ENCODE measurements at regions not wholly inside any gene's neighbourhood (a gene's known extent, or its start where the extent isn't known, plus 50 kb on each side); places are given as distances from the start of the nearest gene placed in this dataset.

DNA sequence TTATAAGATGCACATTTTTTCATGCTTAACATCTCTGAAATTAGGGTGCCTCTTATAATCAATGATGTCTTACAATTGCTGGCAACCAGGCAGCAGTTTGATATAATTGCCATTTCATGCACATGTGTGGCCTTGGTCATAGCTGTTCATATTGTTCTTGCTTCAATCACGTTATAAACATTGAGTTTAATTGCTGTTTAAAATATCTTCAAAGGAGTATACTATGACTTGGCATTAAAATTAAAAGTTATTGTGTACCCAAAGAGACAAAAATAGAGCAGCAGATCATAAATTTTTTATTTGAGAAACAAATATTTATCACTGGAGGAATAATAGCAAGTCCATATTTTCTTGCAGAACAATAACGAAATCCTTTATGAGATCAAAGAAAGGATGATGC, 325.5 kb downstream of the LMX1A start:
- no peak for DNase-seq (ENCODE audit: low read depth in 3 of 3)

DNA sequence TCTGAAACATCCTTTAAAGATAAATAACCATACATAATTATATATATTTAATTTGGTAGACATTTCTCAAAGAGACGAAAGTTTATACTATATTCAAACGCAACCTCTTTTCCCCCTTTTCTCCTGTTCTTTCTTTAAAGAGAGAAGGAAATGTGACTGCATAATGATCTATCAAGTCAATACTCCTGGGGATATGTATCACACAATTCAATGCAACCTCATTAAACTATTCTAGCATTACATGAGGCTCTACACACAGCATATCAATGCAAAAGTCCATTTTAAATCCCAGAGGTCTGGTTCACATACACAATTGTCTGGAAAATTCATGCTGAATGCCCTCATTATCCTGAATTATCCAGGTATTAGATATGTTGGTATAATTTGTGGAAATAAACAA, 330.7 kb downstream of the LMX1A start:
- no peak for DNase-seq (ENCODE audit: low read depth in 3 of 3)

DNA sequence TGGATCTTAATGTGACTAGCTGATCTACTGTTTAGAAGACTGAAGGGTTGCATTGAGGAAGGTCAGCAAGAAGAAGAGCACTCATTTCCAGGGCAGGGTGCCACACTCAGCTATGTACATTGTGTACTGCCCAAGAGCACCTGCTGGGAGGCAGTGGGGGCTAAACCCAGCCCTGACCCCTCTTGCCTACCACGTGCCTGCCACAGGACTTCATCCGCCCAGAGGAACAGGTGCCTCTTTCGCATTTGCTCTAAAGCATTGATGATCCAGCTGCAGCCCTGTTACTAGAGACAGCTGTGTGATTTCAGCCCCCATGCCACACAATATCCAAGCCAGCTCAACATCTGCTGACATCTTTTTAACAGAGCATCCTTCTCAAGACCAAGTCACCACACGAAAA, 341.8 kb downstream of the LMX1A start:
- DNase-seq (ENCODE audit: low read depth in 3 of 3) = no peak

DNA sequence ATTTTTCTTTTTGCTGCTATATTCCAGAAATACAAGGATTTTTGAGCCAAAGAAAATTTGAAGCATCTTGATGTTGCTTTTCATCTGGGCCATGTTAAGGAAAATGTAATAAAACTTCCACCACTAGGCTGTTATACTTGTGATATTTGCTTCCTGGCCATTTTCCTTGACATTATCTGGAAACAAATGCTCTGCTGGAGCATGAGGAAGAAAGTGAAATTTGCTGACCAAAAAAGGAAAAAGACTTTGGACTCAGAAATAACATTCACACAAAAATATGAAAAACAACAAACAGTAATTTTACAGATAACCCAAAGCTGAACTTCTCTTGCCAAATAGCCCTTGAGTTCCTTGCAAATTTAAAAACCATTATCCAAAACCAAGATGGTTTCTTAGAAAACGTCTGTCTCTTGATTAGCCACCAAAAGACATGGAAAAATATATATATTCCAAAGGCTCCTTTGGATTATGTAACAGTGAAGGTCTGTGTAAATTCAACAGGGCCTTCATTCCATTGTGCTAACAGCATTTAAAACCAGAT, 344.5 kb downstream of the LMX1A start:
- DNase-seq (ENCODE audit: low read depth in 3 of 3) = no peak

DNA sequence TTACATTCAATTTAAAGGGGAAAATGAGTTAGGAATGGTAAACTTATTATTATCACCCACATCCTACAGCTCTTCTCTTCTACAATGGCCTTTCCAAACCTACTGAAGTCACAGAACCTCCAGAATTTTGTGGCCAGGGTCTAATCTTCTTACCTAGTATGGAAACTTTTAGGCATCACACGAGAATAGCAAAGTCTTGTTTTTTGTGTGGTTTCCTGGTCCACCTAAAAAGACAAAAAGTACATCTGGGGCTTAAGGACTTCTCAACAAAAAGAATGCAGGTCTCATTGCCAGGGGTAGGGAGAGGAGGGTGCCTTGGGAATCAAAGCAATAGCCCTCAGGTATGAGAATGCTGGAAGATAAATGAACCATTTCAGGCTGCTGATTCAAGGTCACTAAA, 345.3 kb downstream of the LMX1A start:
- DNase-seq (ENCODE audit: low read depth in 3 of 3) = no peak

DNA sequence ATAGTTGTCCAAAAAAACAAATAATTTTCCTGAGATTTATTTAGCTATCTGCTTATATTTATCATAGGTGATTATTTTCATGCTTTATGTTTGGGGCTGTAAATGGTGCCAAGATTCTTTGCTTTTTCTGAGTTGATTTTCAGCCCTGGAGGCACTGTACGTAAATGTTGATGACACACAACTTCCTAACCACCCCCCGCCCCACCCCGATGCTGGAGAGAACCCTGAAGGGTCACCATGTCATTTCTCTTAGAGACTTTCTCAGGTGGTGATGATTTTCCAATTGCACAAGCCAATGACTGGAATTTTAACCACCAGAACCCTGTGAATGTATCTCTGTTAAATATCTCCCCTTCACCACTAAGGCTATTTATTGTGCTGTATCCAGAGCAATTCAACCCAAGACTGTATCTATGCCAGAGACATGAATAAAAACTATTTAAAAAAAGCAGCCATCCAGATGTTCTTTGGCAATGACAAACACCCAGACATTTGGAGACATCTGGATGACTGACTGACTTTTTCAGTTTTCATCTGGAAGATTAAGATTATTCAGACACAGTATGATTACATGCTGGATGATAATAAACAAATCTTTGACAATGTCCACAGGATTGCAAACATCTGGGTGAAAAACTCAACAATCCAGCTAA, 346.0 kb downstream of the LMX1A start:
- DNase-seq (ENCODE audit: low read depth in 3 of 3) = no peak

DNA sequence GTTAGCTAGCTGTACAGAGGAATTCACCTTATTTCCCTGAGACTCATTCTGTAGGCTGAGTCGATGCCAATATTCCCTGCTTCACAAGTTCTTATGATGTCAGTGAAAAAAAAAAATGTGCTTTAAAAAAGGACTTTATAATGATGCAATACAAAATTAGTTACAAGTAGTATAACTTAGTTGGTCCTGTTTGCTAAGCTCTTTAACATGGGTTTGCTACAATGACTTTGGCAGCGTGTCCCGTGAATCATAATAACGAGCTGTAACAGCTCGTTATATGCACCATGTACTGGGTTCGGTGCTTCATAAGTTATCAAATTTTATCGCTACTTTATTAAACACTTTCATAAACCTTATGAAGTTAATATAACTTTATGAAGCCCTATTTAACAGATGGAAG, 349.7 kb downstream of the LMX1A start:
- no peak for DNase-seq (ENCODE audit: low read depth in 3 of 3)

DNA sequence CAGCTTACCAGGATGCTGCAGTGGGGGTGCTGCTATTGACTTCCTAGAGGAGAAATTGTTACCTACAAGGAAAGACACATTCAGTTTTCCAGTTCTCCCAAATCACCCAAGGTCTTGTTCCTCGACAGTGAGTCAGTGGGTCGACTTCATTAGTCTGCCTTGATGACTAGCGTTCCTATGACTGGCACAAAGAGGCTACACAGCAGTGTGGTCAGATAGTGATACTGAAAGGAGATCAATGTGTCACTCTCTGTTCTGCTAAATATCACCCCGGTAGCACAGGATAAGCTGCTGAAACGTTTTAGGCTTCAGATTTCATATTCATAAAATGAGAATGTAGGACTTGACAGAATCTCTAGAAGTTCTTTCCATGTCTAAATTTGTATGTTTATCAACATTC, 357.4 kb downstream of the LMX1A start:
- DNase-seq (ENCODE audit: low read depth in 3 of 3) = no peak

DNA sequence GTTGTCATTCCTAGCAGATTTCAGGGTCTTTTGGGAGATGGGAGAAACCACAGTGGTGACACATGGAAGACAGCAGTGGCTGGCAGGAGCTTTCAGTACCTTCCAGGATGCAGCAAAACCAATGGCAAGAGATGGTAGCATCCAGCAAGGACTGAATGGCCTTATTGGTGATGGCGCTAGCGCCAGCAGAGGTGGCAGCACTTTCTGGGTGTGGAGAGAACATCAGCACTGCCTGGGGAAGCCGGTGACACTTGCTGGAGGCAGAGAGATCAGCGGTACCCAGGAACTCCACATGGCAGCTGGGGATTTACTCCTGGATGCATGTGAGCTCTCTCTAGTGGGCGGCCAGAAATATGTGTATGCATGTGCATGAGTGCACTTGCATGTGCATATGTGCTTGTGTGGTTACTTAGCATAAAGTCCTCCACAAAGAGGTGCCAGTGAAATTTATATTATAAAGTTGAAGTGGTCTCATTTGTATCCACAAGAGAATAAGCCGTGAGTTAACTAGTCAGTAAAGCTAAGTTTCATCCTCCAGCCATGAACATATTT, 364.7 kb downstream of the LMX1A start:
- no peak for DNase-seq (ENCODE audit: low read depth in 3 of 3)

DNA sequence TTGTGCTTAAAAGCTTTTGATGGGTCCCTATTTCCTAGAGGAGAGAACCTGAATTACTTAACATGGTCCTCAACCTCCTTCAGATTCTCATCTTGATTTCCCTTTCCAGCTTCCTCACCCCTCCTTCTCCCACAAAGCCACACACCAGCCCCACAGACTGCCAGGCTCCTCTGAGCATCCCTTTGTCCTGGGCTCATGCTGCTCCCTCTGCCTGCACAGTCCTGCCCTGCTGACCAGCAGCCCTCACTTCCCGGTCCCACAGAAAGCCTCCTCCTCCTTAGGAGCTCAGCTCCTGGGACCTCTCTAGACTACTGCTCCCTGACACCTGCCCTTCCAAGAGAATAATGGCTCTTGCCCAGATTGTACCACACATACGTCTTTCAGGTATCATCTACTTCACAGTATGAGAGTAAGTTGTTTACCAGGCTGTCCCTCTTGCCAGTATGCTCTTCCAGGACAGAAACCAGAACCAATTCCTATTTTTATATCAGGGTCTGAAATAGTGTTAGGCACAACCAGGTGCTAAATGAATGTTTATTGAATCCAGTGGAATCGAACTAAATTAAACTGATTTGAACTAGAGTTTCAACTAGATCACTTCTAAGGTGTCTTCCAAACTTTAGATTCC, 373.4 kb downstream of the LMX1A start:
- no peak for DNase-seq (ENCODE audit: low read depth in 3 of 3)

DNA sequence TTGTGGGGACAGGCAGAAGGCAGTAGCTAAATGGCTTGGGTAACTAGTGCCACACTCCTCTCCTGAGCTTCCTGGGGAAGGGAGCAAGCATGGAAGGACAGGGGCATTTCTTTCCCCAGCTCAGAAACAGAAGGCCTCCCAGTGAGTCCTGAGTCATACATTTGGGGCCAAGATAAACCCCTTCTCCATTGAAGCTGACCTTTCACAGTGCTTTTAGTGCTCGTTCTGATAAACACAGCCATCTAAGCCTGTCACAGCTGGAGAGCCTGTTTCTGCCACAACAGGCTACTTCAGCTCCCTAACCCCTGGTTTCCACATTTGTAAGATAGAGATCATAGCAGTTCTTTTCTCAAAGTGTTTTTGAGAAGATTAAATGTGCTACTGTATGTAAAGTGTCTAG, 374.0 kb downstream of the LMX1A start:
- DNase-seq (ENCODE audit: low read depth in 3 of 3) = no peak

DNA sequence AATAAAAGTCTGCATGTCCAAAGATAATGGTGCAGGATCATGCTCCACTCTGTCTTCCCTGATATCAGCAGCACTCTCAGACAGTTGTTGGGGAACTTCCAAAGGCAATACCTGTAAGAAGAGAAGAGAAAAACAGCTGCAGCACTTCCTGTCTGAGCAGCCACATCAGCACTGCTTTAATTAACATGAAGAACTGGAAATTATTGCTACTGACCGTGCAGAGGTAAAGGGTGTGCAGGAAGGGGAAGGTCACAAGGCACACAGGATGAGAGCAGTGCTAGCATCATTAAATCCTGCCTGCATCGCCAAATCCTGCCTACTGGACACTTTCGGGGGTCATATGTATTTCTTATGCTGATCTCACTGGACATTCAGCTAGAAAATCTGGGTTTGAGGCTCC, 379.0 kb downstream of the LMX1A start:
- no peak for DNase-seq (ENCODE audit: low read depth in 3 of 3)

DNA sequence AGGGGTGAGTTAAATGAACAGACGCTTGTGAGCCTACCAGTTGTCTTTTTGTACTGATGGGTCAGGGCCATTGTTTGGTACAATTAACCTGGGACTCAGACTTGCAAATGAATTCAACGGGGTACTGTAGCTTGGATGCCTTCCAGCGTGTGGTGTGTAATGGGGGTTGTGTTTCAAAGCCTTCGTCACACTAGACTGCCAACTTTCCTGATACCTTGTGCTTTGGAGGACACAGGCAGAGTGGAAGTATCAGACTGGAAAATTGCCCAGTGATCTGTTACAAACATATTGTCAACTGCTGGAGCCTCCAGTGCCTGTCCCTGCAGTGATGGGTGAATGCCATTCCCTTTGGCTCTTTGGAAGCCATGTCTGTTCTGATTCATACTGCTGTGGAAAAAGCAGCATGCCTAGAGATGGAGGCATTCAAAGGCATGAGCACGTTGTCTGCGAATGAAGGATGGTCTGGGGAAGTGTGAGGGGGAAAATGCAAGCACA, 384.5 kb downstream of the LMX1A start:
- no peak for DNase-seq (ENCODE audit: low read depth in 3 of 3)

DNA sequence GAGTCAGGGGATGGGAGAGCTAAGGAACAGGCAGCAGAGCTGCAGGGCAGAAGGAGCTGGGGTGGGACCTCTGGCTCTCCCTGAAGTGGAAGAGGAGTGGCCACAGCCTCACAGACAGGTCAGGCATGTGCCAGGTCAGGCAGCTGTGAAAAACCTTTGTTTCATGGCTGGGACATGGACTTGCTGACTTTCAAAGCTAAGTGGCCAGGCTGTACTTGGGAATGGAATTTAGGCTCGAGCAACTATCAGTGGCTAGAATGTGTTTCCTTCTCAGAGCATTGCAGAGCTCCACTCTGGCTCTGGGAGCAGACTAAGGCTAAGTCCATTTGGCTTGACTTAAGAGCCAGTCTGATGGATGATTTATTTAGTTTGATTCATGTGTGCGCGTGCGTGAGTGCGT, 385.1 kb downstream of the LMX1A start:
- DNase-seq (ENCODE audit: low read depth in 3 of 3) = no peak

DNA sequence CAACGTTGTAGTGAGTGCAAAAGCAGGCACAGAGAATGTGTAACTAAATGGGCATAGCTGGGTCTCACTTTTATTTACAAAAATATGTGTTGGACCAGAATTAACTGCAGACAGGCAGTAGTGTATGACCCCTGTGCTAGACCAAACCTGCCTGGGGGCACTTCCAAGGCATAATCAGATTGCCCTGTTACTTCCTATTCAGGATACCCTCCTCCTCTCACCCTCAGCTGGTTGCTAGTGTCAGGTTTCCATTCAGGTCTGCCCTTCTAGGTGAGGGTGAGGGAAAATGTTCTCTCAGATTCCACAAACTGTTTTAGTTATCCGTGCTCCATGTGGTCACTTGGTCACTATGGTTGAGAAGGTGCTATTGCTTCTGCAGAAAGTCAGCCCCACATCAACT, 387.3 kb downstream of the LMX1A start:
- no peak for DNase-seq (ENCODE audit: low read depth in 3 of 3)

DNA sequence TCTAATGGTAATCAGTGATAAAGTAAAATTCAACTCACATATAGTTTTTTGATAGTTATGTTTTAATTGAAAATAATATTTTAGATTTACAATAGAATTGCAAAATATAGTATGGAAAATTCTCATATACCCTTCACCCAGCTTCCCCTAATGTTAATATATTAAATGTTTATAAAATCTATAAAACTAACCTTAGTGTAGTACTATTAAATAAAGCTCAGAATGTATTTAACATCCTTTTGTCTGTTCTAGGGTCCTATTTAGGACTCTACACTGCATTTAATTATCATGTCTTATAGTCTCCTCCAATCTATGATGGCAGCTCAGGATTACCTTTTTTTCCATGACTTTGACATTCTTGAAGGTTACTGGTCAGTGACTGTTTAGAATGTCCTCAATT, 389.2 kb downstream of the LMX1A start:
- no peak for DNase-seq (ENCODE audit: low read depth in 3 of 3)

DNA sequence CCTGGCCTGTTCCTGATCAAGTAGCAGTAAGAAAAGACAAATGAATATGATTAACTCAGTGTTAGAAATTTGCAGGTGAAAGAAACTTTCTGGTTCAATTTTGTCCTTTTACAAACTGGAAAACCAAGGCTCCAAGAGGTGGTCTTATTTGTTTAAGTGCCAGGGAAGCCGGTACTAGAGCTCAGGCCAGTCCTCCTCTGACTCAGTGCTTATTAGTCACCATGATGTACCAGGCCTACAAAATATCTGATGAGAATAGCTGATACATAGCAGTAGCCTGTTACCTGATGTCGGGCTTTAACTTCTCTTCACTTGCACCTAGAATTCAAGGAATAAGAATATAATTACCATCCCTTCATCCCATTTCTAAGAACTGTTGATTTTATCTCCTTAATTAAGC, 394.8 kb downstream of the LMX1A start:
- no peak for DNase-seq (ENCODE audit: low read depth in 3 of 3)

DNA sequence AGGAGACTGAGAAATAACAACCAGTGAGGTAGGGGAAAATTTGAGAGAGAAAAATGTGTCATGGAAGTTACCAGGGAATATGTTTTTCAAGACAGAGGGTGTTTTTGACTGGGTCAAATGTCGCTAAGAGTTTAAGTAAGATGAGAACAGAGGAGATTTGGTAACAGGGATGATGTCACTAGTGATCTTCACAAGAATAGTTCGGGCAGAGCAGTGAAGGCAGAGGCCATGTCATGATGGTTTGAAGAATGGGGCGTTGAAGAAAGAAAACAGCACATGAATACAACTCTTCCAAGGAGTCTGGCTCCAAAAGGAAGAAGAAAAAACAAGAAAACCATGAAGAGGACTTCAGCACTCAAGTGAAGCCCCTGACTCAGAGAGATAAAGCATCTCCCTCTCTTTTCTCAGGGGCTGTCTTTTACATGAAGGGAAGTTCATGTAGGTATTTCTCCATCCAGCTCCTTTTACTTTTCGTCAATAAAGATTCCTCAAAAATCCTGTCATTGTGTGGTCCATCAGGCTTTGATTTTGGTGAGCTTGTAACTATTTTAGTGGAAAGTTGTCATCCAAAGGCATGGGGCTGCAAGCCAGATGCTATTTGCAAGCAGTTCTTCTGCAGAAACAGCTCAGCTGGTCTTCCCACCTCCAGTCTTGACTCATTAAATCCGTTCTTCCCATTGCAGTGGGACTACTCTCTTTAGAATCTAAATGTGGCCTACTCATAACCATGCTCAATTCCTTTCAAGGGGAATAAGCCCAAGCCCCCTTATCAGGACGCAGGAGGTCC, 397.3 kb downstream of the LMX1A start:
- no peak for DNase-seq (ENCODE audit: low read depth in 3 of 3)

DNA sequence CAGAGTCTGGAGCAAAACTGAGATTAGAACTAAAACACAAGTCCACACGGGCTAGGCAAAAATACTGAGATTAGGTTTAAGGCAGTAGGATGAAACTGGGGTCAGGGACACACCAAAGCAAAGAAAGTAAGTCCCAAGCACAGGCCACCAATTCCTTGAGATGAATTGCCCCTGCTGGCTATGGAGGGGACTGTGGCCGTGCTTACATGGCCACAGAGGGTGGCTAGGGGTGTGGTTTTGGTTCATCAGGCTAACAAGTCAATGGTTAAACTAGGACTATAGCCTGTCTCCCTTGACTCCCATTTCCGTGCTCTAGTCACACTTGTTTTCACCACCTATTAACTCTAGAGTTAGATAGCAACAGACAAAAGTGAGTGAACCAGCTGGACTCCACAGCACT, 394.8 kb downstream of the PBX1 start:
- no peak for DNase-seq (ENCODE audit: low read depth in 3 of 3)

DNA sequence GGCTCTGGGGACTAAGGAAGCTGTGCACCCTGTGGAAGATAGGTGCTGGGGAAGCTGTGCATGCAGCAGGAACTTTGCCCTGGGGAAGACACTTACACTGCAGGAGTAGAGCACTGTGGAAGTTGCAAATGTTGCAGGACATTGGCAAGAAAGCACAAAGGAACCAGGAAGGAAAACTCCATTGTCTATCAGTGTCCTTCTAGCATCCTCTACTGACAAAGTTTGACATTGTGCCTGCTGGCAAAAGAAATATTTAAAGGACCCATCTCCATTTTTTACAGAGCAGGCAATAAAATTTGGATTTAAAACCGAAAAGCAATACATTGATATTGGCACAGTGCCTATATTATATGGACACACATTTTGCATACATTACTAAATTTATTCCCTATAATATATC, 394.1 kb downstream of the PBX1 start:
- DNase-seq (ENCODE audit: low read depth in 3 of 3) = no peak

DNA sequence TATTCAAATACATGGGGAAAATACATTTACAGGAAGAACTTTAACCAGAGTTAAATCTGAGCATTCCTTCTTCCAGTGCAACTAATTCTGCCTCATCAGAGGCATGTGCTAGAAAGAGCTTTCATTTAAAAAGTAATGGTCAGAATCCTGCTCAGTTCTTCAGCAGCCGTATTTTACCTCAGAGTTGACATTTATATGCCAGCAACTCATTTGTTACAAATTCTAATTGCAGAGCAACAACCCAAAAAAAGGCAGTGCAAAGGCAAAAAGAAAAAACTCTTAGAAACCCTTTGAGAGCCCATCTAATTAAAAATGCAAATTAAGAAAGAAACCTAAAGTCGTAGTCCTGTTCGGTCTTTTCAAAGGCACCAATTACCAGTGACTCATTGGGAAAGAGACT, 392.5 kb downstream of the PBX1 start:
- DNase-seq (ENCODE audit: low read depth in 3 of 3) = no peak

DNA sequence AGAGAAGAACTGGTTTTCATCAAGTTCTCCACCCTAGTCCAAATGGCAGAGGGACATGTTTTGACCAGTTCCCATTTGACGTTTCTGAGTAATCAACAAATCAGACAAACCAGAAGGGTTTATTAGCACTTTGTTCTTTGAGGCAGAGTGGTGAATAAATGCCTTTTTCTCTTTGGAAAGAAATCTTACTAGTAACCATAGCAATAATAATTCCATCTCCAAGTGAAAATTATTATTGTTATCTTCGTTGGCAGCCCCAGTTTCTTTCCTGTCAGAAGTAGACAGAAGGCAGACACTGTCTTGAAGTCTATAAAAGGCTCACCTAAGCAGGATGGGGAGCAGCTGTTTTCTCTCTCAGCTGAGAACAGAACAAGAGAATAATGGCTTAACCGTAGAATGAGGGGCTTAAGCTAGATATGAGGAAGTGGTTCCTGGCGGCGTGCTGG, 391.6 kb downstream of the PBX1 start:
- no peak for DNase-seq (ENCODE audit: low read depth in 3 of 3)
